K562 (cell line): ENCODE measurements at regions not wholly inside any gene's neighbourhood (a gene's known extent, or its start where the extent isn't known, plus 50 kb on each side); places are given as distances from the start of the nearest gene placed in this dataset.

Experiments used
- ADNP ChIP-seq: fragments of 200-800 bp; sonication (Bioruptor generic); IDR thresholded peaks from 2 replicates; pipeline ENCODE4 v1.6.1; 2016; ENCODE audit warnings: missing genetic modification characterization, missing compliant biosample characterization
- CUX1 ChIP-seq: fragments of 200-800 bp; sonication (Bioruptor generic); IDR thresholded peaks from 2 replicates; pipeline ENCODE4 v1.6.1; 2016; ENCODE audit warnings: missing genetic modification characterization, missing compliant biosample characterization
- E2F8 ChIP-seq: fragments of 450-650 bp; IDR thresholded peaks from 2 replicates; pipeline ENCODE4 v1.7.1; 2018; ENCODE audit warnings: mild to moderate bottlenecking, low read depth; ENCODE audit not compliant: partially characterized antibody
- KAT2B ChIP-seq: IDR thresholded peaks from one replicate; pipeline ENCODE4 v1.6.1; 2012; ENCODE audit warnings: low read depth, mild to moderate bottlenecking, control low read depth, inconsistent platforms, low read length, moderate library complexity
- NR2C2 ChIP-seq, 2 experiments: fragments of 200-800 bp in 1 of 2; sonication (Bioruptor generic) in 1 of 2; sonication (generic) in 1 of 2; formaldehyde crosslinking in 1 of 2; IDR thresholded peaks; 2 replicates each; pipeline versions ENCODE4 v1.6.1 to v1.8.0; 2016 to 2022; ENCODE audit warnings: mild to moderate bottlenecking in 1 of 2, missing compliant biosample characterization in 1 of 2, missing genetic modification characterization in 1 of 2, missing genetic modification reagents in 1 of 2
- RBM17 ChIP-seq: fragments of 200-400 bp; formaldehyde crosslinking; IDR thresholded peaks from 2 replicates; pipeline ENCODE4 v1.6.1; 2017; ENCODE audit warnings: low read depth, mild to moderate bottlenecking, low read length, borderline replicate concordance
- UBTF ChIP-seq, 2 experiments: IDR thresholded peaks; 2 replicates each; pipeline ENCODE4 v1.6.1; 2012; ENCODE audit warnings: improper control_type of control experiment in 2 of 2, low read depth in 2 of 2, low read length in 2 of 2, borderline replicate concordance in 1 of 2
- XRCC5 ChIP-seq: fragments of 200-400 bp; formaldehyde crosslinking; IDR thresholded peaks from 2 replicates; pipeline ENCODE4 v1.6.1; 2017; ENCODE audit warnings: low read depth, mild to moderate bottlenecking, low read length
- ZBTB11 ChIP-seq, 3 experiments: fragments of 200-800 bp in 1 of 3; fragments of 250-450 bp in 1 of 3; fragments of 450-650 bp in 1 of 3; sonication (Bioruptor Pico) in 1 of 3; sonication (Bioruptor generic) in 1 of 3; formaldehyde crosslinking in 1 of 3; IDR thresholded peaks; 2 replicates each; pipeline versions ENCODE4 v1.6.1 to v1.8.0; 2016 to 2022; ENCODE audit warnings: mild to moderate bottlenecking in 2 of 3, missing genetic modification characterization in 2 of 3, missing compliant biosample characterization in 1 of 3, moderate library complexity in 1 of 3
- ZC3H8 ChIP-seq: fragments of 450-650 bp; IDR thresholded peaks from 2 replicates; pipeline ENCODE4 v1.6.1; 2017
- ZNF76 ChIP-seq: fragments of 250-450 bp; sonication (Bioruptor Pico); IDR thresholded peaks from 2 replicates; pipeline ENCODE4 v1.4.0; 2020; ENCODE audit warnings: mild to moderate bottlenecking, moderate library complexity, borderline replicate concordance

GRCh38 chr1:91592716-91593477 lies 92.2 kb downstream of the CDC7 start (continued):
- no peak for TF ChIP-seq RBM17
- no peak for TF ChIP-seq E2F8
- no peak for TF ChIP-seq ZC3H8
- no peak for TF ChIP-seq ADNP (tag)
- no peak for TF ChIP-seq UBTF (IDR thresholded peaks at IDR 0.05; ENCODE audit: borderline replicate concordance in 1 of 2, low read depth in 2 of 2, low read length in 2 of 2)
- TF ChIP-seq XRCC5, result no peak
- TF ChIP-seq CUX1, result peak; percentile 70; the same call in 1 of the 2 replicates
- TF ChIP-seq ZNF76, result no peak
- no peak for TF ChIP-seq NR2C2 (CRISPR knock-in tag; IDR thresholded peaks at IDR 0.05)
- TF ChIP-seq NR2C2 (tag; IDR thresholded peaks at IDR 0.05), result peak; percentile 56; the same call in 1 of the 2 replicates
- no peak for TF ChIP-seq KAT2B
- 0 out of 6 replicates have a peak, but pooled peaks of 1 of the 3 experiments have one; percentile 26 for TF ChIP-seq ZBTB11 (CRISPR knock-in tag; IDR thresholded peaks at IDR 0.05)
